Naive thymus-derived CD4-positive, alpha-beta T cell (primary cell): ENCODE measurements at regions not wholly inside any gene's neighbourhood (a gene's known extent, or its start where the extent isn't known, plus 50 kb on each side); places are given as distances from the start of the nearest gene placed in this dataset.

Source experiments
- ATAC-seq: fragments of 150-1000 bp; cut with Tn5 transposase; 2 replicates; pipeline ENCODE4 v1.10.0; 2021; ENCODE audit warnings: mild to moderate bottlenecking, moderate library complexity
- CTCF ChIA-PET: fragments of 350-600 bp; sonication (Branson Sonifier 250); formaldehyde crosslinking; loops from one replicate; lab custom pipeline; 2021; ENCODE audit warnings: antibody characterized with exemption; lab: Charles Lee
- POLR2A ChIA-PET: fragments of 350-600 bp; sonication (Branson Sonifier 250); formaldehyde crosslinking; loops from one replicate; lab custom pipeline; 2021; ENCODE audit warnings: antibody characterized with exemption, inconsistent platforms; lab: Charles Lee
- DNase-seq, 9 donors: peaks; one replicate each; pipeline versions ENCODE4 v3.0.0 to v3.0.0-alpha.2; 2020 to 2022; ENCODE audit warnings: mixed read lengths in 1 of 9
- H3K27ac ChIP-seq: one replicate; pipeline ENCODE4 v1.7.0; 2013; ENCODE audit warnings: mild to moderate bottlenecking, low read depth, low read length, moderate library complexity
- H3K27me3 ChIP-seq, 2 donors: one replicate each; pipeline ENCODE4 v1.7.0; 2013; ENCODE audit warnings: low read length in 2 of 2, mild to moderate bottlenecking in 2 of 2, moderate library complexity in 2 of 2; ENCODE audit not compliant: control insufficient read depth in 2 of 2, insufficient read depth in 2 of 2
- H3K36me3 ChIP-seq, 3 experiments: 1 replicate in 2 of 3; 2 replicates in 1 of 3; pipeline ENCODE4 v1.7.0; 2013; ENCODE audit warnings: low read length in 3 of 3, mild to moderate bottlenecking in 3 of 3, moderate library complexity in 1 of 3; ENCODE audit not compliant: insufficient read depth in 3 of 3, control insufficient read depth in 2 of 3
- H3K4me1 ChIP-seq, 2 donors: one replicate each; pipeline ENCODE4 v1.7.0; 2013; ENCODE audit warnings: low read length in 2 of 2, mild to moderate bottlenecking in 2 of 2, moderate library complexity in 1 of 2; ENCODE audit not compliant: control insufficient read depth in 2 of 2, insufficient read depth in 2 of 2
- H3K4me3 ChIP-seq: 2 replicates; pipeline ENCODE4 v1.7.0; 2013; ENCODE audit warnings: mild to moderate bottlenecking, low read length
- H3K9me3 ChIP-seq, 3 experiments: 1 replicate in 2 of 3; 2 replicates in 1 of 3; pipeline ENCODE4 v1.7.0; 2013; ENCODE audit warnings: low read length in 3 of 3; ENCODE audit not compliant: control insufficient read depth in 2 of 3
- H3K27ac Mint-ChIP-seq, 9 donors: one replicate each; pipeline ENCODE4 v1.8.0; 2020 to 2022; ENCODE audit warnings: mixed read lengths in 9 of 9, mild to moderate bottlenecking in 8 of 9, moderate library complexity in 5 of 9, inconsistent platforms in 2 of 9
- H3K27me3 Mint-ChIP-seq, 5 donors: one replicate each; pipeline ENCODE4 v1.8.0; 2021 to 2022; ENCODE audit warnings: mixed read lengths in 5 of 5, mild to moderate bottlenecking in 1 of 5
- H3K36me3 Mint-ChIP-seq, 5 donors: one replicate each; pipeline ENCODE4 v1.8.0; 2020 to 2022; ENCODE audit warnings: mixed read lengths in 5 of 5, mild to moderate bottlenecking in 3 of 5, inconsistent platforms in 1 of 5
- H3K4me1 Mint-ChIP-seq, 7 donors: one replicate each; pipeline ENCODE4 v1.8.0; 2020 to 2022; ENCODE audit warnings: mixed read lengths in 7 of 7, mild to moderate bottlenecking in 3 of 7, inconsistent platforms in 1 of 7
- H3K4me3 Mint-ChIP-seq, 10 donors: one replicate each; pipeline ENCODE4 v1.8.0; 2020 to 2022; ENCODE audit warnings: mild to moderate bottlenecking in 10 of 10, mixed read lengths in 10 of 10, moderate library complexity in 6 of 10, inconsistent platforms in 2 of 10
- H3K9me3 Mint-ChIP-seq, 11 donors: one replicate each; pipeline ENCODE4 v1.8.0; 2020 to 2022; ENCODE audit warnings: mixed read lengths in 11 of 11, mild to moderate bottlenecking in 4 of 11, inconsistent platforms in 1 of 11, moderate library complexity in 1 of 11
- intact Hi-C, 2 donors: fragments of 100-400 bp; cut with micrococcal nuclease; formaldehyde crosslinking; loops; one replicate each; pipeline ENCODE4 v1.15.1; 2023

DNA sequence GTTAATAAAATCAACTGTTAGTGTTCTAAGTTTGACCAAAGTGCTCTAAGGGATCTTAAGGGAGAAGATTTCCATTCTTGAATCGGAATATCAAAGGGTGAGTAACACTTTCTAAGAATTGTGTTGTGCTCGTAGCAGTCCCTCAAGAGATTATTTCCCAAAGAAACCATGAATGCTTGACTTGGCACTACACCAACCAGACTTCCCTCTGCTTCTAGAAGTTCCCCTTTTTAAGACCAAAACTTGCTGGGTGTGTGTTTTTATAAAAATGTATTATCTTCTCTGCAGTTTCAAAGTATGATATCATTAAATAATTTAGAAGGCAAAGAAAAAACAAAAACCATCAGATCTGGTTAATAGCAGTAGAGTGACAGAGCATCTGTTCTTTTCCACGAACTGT is 522.0 kb upstream of the FAM98A start:
- H3K27me3 Mint-ChIP-seq = peaks cover 0 to 14% (median 5%) of the 10 kb centered on the region in 5 donors
- no peak for DNase-seq
- H3K4me3 Mint-ChIP-seq = no peak overlapping the region
- Histone ChIP-seq H3K9me3 (no peaks in the 10 kb centered on the region), H3K36me3 (no peaks in the 10 kb centered on the region), H3K27me3 (no peaks in the 10 kb centered on the region), H3K4me3 (no peak overlapping the region), H3K4me1 (no peaks in the 10 kb centered on the region), H3K27ac (no peak overlapping the region)
- intact Hi-C loops = no loop called here
- no peak for ATAC-seq
- CTCF ChIA-PET = no interaction called here
- H3K4me1 Mint-ChIP-seq = no peaks in the 10 kb centered on the region
- no peaks in the 10 kb centered on the region for H3K36me3 Mint-ChIP-seq
- POLR2A ChIA-PET = no interaction called here
- peaks cover 0 to 16% (median 3%) of the 10 kb centered on the region in 11 donors for H3K9me3 Mint-ChIP-seq
- no peak overlapping the region for H3K27ac Mint-ChIP-seq

DNA sequence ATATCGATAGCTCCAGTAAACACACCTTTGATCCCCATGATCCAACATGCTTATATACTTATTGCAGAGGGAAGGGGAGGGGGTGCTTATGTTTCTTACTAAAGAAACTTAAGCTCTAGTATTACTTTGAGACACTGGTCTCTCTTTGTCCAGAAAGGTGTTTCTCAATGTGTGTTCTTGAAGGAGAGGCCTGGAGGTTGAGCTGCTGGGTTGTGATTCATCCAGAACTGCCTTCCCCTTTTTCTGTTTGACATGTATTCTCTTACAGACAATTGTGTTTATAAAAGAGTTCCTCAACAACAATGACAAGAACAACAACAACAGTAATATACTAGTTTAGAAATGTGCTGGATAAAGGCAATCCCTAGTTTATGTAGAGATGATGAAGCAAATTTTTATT is 516.0 kb upstream of the FAM98A start:
- Histone ChIP-seq H3K9me3 (no peaks in the 10 kb centered on the region), H3K4me1 (no peaks in the 10 kb centered on the region), H3K27me3 (no peaks in the 10 kb centered on the region), H3K36me3 (no peaks in the 10 kb centered on the region), H3K27ac (no peak overlapping the region), H3K4me3 (no peak overlapping the region)
- ATAC-seq (no peak), DNase-seq (no peak)
- ChIA-PET CTCF (no interaction called here), POLR2A (no interaction called here)
- intact Hi-C loops = no loop called here
- Mint-ChIP-seq H3K4me1 (no peaks in the 10 kb centered on the region), H3K27me3 (peaks cover 0 to 14% (median 5%) of the 10 kb centered on the region in 5 donors), H3K27ac (no peak overlapping the region), H3K9me3 (peaks cover 0 to 6% (median 0%) of the 10 kb centered on the region in 11 donors), H3K36me3 (peaks cover 0 to 4% (median 0%) of the 10 kb centered on the region in 5 donors), H3K4me3 (no peak overlapping the region)

DNA sequence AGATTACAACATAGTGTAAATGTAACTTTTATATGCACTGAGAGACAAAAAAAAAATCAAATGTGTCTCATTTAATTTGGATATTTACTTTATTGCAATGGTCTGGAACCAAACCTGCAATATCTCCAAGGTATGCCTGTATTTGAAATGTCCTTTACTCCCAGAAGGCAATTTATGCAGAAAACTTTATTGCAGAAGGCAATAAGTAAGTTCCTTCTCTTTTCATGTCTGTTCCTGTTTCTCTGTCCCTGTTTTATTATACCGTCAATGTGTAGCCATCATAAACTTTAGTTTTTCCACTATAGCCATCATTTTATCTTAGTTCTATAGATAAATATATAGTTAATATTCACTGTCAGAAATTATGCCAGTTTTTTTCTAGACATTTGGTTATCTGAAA is 513.1 kb upstream of the FAM98A start:
- no peak overlapping the region for H3K4me3 ChIP-seq
- Mint-ChIP-seq H3K27ac (no peak overlapping the region), H3K36me3 (peaks cover 0 to 4% (median 0%) of the 10 kb centered on the region in 5 donors), H3K4me3 (no peak overlapping the region), H3K27me3 (peaks cover 0 to 8% (median 0%) of the 10 kb centered on the region in 5 donors), H3K9me3 (peaks cover 0 to 6% (median 0%) of the 10 kb centered on the region in 11 donors), H3K4me1 (no peaks in the 10 kb centered on the region)
- H3K4me1 ChIP-seq = no peaks in the 10 kb centered on the region
- H3K9me3 ChIP-seq = no peaks in the 10 kb centered on the region
- no peak for ATAC-seq
- ChIA-PET CTCF (no interaction called here), POLR2A (no interaction called here)
- H3K36me3 ChIP-seq = no peaks in the 10 kb centered on the region
- DNase-seq = no peak
- H3K27me3 ChIP-seq = no peaks in the 10 kb centered on the region
- no peak overlapping the region for H3K27ac ChIP-seq
- intact Hi-C loops = no loop called here

DNA sequence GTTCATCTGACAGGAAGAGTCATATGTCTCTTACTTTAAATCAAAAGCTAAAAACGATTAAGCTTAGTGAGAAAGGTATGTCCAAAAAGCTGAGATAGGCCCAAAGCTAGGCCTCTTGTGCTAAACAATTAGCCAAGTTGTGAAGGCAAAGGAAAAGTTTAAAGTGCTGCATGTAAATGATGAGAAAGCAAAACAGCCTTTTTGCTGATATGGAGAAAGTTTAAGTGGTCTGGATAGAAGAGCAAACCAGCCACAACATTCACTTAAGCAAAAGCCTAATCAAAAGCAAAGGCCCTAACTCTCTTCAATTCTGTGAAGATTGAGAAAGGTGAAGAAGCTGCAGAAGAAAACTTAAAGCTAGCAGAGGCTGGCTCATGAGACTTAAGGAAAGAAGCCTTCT is 511.3 kb upstream of the FAM98A start:
- Histone ChIP-seq H3K27ac (no peak overlapping the region), H3K36me3 (no peaks in the 10 kb centered on the region), H3K27me3 (no peaks in the 10 kb centered on the region), H3K9me3 (no peaks in the 10 kb centered on the region), H3K4me1 (no peaks in the 10 kb centered on the region), H3K4me3 (no peak overlapping the region)
- DNase-seq (no peak), ATAC-seq (no peak)
- H3K9me3 Mint-ChIP-seq = peaks cover 0 to 6% (median 0%) of the 10 kb centered on the region in 11 donors
- H3K4me1 Mint-ChIP-seq = no peaks in the 10 kb centered on the region
- H3K27me3 Mint-ChIP-seq = peaks cover 0 to 8% (median 0%) of the 10 kb centered on the region in 5 donors
- no peak overlapping the region for H3K27ac Mint-ChIP-seq
- ChIA-PET CTCF (no interaction called here), POLR2A (no interaction called here)
- no peak overlapping the region for H3K4me3 Mint-ChIP-seq
- intact Hi-C loops = no loop called here
- peaks cover 0 to 4% (median 0%) of the 10 kb centered on the region in 5 donors for H3K36me3 Mint-ChIP-seq

DNA sequence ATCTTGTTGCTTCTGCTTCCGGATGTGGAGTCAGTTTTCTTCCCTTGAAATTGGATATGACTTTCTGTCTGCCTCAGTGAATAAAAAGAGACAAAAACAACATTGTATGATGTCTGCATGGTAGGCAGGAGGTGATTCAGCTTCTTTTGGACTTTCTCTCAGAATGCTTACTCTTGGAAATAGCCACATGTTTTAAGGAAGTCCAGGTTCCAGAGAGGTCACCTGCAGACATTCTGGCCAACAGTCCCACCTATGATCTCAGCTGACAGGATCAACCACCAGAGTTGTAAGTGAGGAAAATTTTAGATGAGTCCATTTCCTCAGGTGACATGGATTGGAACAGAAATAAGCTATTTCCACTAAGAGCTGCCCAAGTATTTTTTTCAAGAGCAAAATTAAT is 508.7 kb upstream of the FAM98A start:
- H3K4me1 ChIP-seq = no peaks in the 10 kb centered on the region
- no peak for DNase-seq
- H3K27me3 ChIP-seq = no peaks in the 10 kb centered on the region
- no peak overlapping the region for H3K4me3 Mint-ChIP-seq
- no peak overlapping the region for H3K27ac ChIP-seq
- H3K9me3 Mint-ChIP-seq = peaks cover 0 to 3% (median 0%) of the 10 kb centered on the region in 11 donors
- H3K36me3 ChIP-seq = no peaks in the 10 kb centered on the region
- ATAC-seq = no peak
- H3K27ac Mint-ChIP-seq = no peak overlapping the region
- CTCF ChIA-PET = interaction anchor here (0.6 kb wide), 1 partner anchor 68 kb away, joined by 3 read pairs; no protein-coding TSS in a partner anchor
- no peaks in the 10 kb centered on the region for H3K4me1 Mint-ChIP-seq
- no peaks in the 10 kb centered on the region for H3K9me3 ChIP-seq
- no peaks in the 10 kb centered on the region for H3K36me3 Mint-ChIP-seq
- POLR2A ChIA-PET = no interaction called here
- intact Hi-C loops = no loop called here
- H3K27me3 Mint-ChIP-seq = peaks cover 0 to 5% (median 0%) of the 10 kb centered on the region in 5 donors
- no peak overlapping the region for H3K4me3 ChIP-seq

DNA sequence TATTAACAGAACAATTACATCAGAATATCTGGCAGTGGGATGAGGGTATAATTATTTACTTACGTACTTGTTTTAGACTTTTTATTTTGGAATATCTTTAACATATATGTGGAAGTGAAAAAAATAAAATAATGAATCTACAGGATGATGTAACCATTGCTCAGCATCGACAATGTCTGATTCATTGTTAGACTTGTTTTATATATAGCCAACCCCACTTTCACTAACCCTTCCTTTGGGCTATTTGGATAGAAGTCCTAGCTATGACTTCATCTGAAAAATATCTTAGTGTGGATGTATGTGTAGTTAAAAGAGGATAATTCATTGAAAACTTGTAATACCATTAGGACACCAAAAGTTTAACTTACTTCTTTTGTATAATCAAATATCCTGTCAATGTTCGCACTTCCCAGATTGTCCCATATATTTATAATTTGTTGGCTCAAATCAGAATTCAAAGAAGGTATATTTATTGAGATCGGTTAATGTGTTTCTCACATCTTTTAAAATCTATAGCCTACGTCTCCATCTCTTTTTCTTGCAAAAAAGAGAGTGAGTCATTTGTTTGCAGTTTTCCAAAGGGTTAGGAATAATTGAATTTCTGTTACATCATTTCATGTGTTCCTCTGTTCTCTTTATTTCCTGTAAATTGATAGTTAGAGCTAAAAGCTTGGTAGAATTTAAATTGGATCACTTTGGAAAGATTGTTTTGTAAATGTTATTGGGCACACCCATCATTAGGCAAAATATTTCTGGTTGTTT is 506.1 kb upstream of the FAM98A start:
- ChIA-PET POLR2A (no interaction called here), CTCF (no interaction called here)
- Histone ChIP-seq H3K36me3 (no peaks in the 10 kb centered on the region), H3K4me3 (no peak overlapping the region), H3K27ac (no peak overlapping the region), H3K27me3 (no peaks in the 10 kb centered on the region), H3K4me1 (no peaks in the 10 kb centered on the region), H3K9me3 (no peaks in the 10 kb centered on the region)
- Mint-ChIP-seq H3K9me3 (peaks cover 0 to 2% (median 0%) of the 10 kb centered on the region in 11 donors), H3K4me3 (no peak overlapping the region), H3K4me1 (no peaks in the 10 kb centered on the region), H3K27me3 (peaks cover 0 to 4% (median 0%) of the 10 kb centered on the region in 5 donors), H3K36me3 (no peaks in the 10 kb centered on the region), H3K27ac (no peak overlapping the region)
- no peak for ATAC-seq
- intact Hi-C loops = no loop called here
- no peak for DNase-seq

DNA sequence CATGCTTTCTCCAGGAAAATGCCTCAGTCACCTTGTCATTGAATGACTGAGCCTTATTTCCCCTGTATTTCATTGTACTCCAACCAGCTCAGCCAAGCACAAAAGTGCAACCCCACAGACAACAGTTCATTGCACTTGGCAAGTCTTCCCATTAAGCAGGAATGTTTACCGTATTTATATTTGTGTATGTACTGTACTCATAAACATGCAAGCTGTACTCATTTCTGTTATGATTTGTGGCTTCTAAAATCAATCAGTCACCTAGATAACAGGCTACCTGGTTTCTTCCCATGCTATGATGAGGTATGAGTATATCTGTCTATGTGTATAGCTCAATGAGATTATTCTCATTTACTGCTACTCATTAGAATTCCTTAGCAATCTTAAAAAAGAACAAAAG is 505.5 kb upstream of the FAM98A start:
- no peaks in the 10 kb centered on the region for H3K36me3 Mint-ChIP-seq
- ChIA-PET POLR2A (no interaction called here), CTCF (no interaction called here)
- DNase-seq (no peak), ATAC-seq (no peak)
- H3K27me3 Mint-ChIP-seq = no peaks in the 10 kb centered on the region
- intact Hi-C loops = no loop called here
- no peaks in the 10 kb centered on the region for H3K36me3 ChIP-seq
- no peaks in the 10 kb centered on the region for H3K4me1 Mint-ChIP-seq
- no peak overlapping the region for H3K4me3 Mint-ChIP-seq
- H3K27me3 ChIP-seq = no peaks in the 10 kb centered on the region
- peaks cover 0 to 2% (median 0%) of the 10 kb centered on the region in 11 donors for H3K9me3 Mint-ChIP-seq
- H3K4me3 ChIP-seq = no peak overlapping the region
- no peaks in the 10 kb centered on the region for H3K4me1 ChIP-seq
- H3K27ac ChIP-seq = no peak overlapping the region
- H3K27ac Mint-ChIP-seq = no peak overlapping the region
- H3K9me3 ChIP-seq = no peaks in the 10 kb centered on the region
